ENCODE measurements at regions not wholly inside any gene's neighbourhood (a gene's known extent, or its start where the extent isn't known, plus 50 kb on each side); places are given as distances from the start of the nearest gene placed in this dataset.
"Not testable (repeated sequence)": the region's sequence is repeated elsewhere in the genome, so short reads cannot be mapped to it uniquely, and the experiment has no call there.

DNA sequence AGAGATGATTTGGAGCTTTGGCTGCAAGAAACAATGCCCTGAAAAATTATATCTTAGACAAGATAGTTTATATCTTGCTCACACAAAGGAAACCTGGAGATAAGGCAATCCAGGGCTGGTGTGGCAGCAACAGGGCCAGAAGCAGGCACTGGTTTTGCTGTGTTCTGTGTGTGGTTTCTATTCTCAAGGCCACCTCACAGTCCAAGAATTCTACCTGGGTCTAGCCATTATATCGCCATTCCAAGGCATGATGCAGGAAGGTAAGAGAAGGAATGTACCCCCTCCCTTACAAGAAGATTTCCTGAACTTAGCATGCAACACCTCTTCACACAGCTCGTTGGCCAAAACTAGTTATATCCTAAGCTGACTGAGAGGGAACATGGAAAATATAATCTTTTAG is 74.5 kb upstream of the MEGF10 start:
- Histone ChIP-seq H3K9me3 (no peaks in the 10 kb centered on the region), H3K36me3 (ENCODE audit: low read depth) (no peaks in the 10 kb centered on the region), H3K4me1 (ENCODE audit: low read depth) (no peaks in the 10 kb centered on the region), H3K4me3 (no peak overlapping the region)
- TF ChIP-seq, protein P1, sequence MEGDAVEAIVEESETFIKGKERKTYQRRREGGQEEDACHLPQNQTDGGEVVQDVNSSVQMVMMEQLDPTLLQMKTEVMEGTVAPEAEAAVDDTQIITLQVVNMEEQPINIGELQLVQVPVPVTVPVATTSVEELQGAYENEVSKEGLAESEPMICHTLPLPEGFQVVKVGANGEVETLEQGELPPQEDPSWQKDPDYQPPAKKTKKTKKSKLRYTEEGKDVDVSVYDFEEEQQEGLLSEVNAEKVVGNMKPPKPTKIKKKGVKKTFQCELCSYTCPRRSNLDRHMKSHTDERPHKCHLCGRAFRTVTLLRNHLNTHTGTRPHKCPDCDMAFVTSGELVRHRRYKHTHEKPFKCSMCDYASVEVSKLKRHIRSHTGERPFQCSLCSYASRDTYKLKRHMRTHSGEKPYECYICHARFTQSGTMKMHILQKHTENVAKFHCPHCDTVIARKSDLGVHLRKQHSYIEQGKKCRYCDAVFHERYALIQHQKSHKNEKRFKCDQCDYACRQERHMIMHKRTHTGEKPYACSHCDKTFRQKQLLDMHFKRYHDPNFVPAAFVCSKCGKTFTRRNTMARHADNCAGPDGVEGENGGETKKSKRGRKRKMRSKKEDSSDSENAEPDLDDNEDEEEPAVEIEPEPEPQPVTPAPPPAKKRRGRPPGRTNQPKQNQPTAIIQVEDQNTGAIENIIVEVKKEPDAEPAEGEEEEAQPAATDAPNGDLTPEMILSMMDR (IDR thresholded peaks at IDR 0.05): no peak
- intact Hi-C loops (cut with DNase I, micrococcal nuclease): no loop called here
- ATAC-seq (no peak), DNase-seq (no peak)

DNA sequence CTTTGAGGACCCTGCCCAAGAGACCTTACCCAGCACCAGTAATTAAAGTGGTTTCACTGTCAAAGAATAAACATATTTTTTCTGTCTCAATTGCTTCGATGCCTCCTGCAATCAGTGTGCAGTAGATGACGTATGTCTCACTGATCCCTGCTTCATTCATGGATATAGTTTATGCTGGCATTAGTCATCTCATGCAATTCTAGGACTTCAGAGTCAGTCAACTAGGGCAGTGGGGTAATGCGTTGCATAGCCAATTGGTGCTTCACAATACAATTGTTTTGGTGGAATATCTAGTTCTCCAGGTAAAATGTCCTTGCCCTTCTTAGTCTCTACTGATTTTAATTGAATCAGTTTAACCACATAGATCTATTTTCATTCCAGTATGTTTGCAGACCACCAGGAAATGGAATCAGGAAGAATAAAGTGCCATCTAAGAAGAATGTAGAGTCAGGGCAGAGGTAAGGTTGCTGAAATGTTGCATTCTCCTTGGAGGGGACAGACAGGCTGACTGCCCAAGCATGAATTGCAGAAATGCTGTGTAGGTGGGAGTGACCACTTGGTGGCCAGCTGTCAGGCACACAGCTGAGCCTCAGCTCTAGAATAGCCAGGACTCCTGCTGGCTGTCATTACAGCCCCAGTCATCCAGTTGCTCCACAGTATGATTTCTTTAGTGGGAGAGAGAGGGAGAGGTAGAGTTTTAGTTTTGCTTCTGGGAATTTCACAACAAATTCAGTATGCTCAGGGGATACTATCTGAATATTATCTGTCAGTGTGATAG is 73.5 kb upstream of the MEGF10 start:
- TF ChIP-seq, protein P1 (IDR thresholded peaks at IDR 0.05): no peak
- Histone ChIP-seq H3K9me3 (no peaks in the 10 kb centered on the region), H3K36me3 (ENCODE audit: low read depth) (no peaks in the 10 kb centered on the region), H3K4me3 (no peak overlapping the region), H3K4me1 (ENCODE audit: low read depth) (no peaks in the 10 kb centered on the region)
- ATAC-seq: no peak
- intact Hi-C loops (cut with DNase I, micrococcal nuclease): no loop called here
- DNase-seq: no peak

DNA sequence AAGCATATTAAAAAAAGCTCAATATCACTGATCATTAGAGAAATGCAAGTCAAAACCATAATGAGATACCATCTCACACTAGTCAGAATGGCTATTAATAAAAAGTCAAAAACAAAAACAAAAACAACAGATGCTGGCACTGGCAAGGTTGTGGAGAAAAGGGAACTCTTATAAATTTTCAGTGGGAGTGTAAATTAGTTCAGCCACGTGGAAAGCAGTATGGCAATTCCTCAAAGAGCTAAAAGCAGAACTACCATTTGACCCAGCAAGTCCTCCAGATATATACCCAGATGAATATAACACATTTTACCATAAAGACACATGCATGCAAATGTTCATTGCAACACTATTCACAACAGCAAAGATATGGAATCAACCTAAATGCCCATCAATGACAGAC is 68.7 kb upstream of the MEGF10 start:
- DNase-seq; ATAC-seq; H3K4me3 ChIP-seq; H3K9me3 ChIP-seq; H3K36me3 ChIP-seq (ENCODE audit: low read depth); H3K4me1 ChIP-seq (ENCODE audit: low read depth); intact Hi-C loops (cut with DNase I, micrococcal nuclease): not testable (repeated sequence)

DNA sequence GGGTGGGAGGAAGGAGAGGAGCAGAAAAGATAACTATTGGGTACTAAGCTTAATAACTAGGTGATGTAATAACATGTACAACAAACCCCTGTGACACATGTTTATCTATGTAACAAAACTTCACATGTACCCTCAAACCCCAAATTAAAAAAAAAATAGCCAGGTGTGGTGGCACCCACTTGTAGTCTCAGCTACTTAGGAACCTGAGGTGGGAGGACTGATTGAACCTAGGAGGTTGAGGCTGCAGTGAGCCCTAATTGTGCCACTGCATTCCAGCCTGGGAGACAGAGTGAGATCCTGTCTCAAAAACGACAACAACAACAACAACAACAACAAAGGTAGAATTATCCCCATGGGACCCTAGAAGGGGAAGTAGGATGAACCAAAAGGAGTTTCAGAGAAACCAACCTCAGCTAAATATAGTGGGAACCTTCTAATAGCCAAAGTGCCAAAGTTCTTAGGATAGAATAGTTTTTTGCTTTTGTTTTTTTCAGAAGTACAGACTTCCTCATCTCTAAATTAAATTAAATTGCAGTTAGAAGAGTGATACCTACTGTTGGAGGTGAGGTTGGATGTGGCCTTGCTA is 67.9 kb upstream of the MEGF10 start:
- intact Hi-C loops (cut with DNase I, micrococcal nuclease); H3K9me3 ChIP-seq; H3K4me1 ChIP-seq (ENCODE audit: low read depth); DNase-seq; ATAC-seq; H3K4me3 ChIP-seq; H3K36me3 ChIP-seq (ENCODE audit: low read depth): not testable (repeated sequence)

DNA sequence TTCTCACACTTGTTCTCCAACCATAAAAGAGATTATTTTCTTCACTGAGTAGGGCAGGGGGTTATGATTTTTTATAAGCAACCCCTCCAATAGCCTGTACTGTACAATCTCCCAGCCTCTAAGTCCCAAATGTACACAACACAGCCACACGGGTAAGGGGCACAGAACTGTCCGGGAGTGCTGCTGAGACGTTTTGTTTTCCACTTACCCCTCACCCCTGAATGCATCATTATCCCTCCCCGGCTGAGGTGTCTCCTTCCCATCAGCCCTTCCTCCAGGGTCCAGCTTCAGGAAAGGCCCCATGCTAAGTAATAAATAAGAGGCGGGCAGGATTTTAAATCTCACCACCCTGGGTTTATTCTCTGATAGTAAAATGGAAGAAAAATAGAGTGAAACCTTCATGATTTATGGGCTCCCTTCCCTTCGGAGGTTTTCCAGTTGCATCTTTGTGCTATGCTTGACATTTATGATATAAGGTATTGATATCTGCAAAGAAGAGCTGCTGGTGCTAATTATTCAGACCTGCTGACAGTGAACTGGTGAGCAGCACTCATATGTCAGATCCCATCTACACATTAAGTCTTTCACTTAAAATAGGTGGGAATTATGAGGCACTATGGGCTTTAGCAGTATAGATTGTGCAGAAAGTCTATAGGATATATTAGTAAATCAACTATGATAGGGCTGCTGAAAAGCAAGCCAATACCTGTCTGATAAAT is 67.2 kb upstream of the MEGF10 start:
- TF ChIP-seq, protein P1 (IDR thresholded peaks at IDR 0.05): no peak
- no peaks in the 10 kb centered on the region for H3K36me3 ChIP-seq (ENCODE audit: low read depth)
- H3K4me1 ChIP-seq (ENCODE audit: low read depth): no peaks in the 10 kb centered on the region
- no peak for ATAC-seq
- intact Hi-C loops (cut with DNase I, micrococcal nuclease): no loop called here
- no peak for DNase-seq
- no peak overlapping the region for H3K4me3 ChIP-seq
- no peaks in the 10 kb centered on the region for H3K9me3 ChIP-seq

DNA sequence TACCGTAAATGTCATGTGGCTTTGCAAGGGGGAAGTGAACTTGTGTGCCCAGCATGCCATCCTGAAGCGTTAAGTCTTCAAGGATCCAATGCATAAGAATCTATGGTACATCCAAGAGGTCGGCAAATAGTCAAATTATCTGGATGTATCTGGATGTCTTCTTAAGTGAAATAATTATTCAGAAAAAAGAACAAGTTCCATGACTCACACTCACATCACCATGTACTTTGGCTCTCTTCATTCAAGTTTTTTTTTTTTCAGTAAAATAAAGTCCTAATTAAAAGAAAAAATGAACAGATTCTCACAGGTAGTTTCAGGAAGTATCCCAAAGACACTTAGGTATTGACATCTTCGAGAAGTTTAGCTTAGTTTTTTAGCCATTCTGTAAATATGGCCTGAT is 62.7 kb upstream of the MEGF10 start:
- DNase-seq (no peak), ATAC-seq (no peak)
- H3K4me3 ChIP-seq: no peak overlapping the region
- intact Hi-C loops (cut with DNase I, micrococcal nuclease): no loop called here
- no peaks in the 10 kb centered on the region for H3K36me3 ChIP-seq (ENCODE audit: low read depth)
- no peaks in the 10 kb centered on the region for H3K4me1 ChIP-seq (ENCODE audit: low read depth)
- H3K9me3 ChIP-seq: no peaks in the 10 kb centered on the region
- TF ChIP-seq, protein P1 (IDR thresholded peaks at IDR 0.05): no peak
